NCI-H82 treated with DMSO at 0.1 percent for 48 hours (cell line): ENCODE measurements at regions not wholly inside any gene's neighbourhood (a gene's known extent, or its start where the extent isn't known, plus 50 kb on each side); places are given as distances from the start of the nearest gene placed in this dataset.
"Not testable (repeated sequence)": the region's sequence is repeated elsewhere in the genome, so short reads cannot be mapped to it uniquely, and the experiment has no call there.

Experiments used
- DNase-seq: peaks from one replicate; lab custom pipeline; 2025; ENCODE audit not compliant: unreplicated experiment; lab: John Stamatoyannopoulos, UW

DNA sequence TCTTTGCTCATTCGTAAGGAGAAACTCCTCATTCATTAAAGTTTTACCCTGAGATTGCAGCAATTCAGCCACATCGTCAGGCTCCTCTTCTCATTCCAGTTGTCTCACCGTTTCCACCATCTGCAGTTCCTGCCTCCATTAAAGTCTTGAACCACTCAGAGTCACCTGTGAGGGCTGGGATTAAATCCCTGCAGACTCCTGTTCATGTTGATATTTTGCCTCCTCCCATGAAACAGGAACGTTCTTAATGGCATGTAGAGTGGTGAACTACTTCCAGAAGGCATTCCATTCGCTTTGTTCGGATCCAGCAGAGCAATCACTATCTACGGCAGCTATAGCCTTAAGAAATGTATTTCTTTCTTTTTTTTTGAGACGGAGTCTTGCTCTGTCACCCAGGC is 96.5 kb upstream of the FAM20C start:
- DNase-seq, result no peak

GRCh38 chr7:96861-97260 is 95.5 kb upstream of the FAM20C start:
- no peak for DNase-seq

DNA sequence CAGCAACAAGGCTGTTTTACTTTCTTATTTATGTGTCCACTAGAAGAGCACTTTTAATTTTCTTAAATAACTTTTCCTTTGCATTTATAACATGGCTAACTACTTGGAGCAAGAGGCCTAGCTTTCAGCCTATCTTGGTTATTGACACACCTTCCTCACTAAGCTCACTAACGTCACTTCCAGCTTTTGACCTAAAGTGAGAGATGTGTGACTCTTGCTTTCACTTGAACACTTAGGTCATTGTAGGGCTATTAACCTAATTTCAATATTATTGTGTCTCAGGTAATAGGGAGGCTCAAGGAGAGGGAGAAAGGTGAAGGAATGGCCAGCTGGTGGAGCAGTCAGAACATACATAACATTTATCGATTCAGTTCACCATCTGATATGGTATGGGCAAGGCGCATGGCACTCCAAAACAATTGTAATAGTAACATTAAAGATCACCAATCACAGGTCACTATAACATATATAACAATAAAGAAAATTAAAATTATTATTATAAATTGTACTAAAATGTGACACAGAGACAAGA is 95.0 kb upstream of the FAM20C start:
- DNase-seq, result no peak

DNA sequence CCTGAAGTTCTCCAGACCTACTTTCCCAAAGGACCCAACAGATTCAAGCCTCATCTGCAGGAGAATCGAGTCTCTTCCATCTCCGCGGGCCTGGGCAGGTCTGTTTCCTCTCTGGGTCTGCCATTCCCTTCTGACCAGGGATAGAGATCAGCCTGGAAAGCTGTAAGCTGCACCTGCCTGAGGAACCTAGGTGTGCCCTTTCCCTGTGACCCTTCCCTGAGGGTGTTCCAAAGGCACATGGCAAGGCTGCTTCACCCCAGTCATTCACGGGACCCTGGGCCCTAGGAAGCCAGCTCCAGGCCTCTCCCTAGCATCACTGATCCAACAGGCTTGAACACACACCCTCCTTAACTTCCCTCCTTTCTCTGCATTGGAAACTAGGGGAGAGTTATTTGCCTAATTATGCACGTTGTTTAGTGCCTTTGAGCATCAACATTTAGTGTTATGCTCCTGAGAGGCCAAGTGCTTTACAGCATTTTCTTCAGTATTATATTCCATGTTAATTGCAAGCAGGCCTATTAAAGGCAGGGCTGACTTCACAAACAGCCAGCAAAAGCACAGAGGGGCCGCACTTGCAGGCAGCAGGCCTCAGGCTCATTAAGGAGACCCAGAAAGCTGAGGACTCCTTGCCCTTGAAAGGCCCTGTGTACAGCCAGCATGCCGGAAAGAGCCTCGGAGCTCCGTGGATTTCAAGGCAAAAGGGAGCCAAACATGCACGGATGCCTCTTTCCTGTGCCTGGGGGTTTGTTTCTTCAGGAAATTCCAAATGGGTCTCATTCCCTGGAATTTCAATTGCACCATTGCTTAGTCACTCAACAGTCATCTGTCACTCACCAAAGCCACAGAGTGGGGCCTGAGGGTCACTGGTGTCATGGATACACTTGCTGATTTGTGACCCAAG is 91.0 kb upstream of the FAM20C start:
- DNase-seq, result no peak

GRCh38 chr7:102047-102711 is 90.2 kb upstream of the FAM20C start:
- DNase-seq, result no peak

- no peak for DNase-seq
Observed at GRCh38 chr7:102721-103120, 89.7 kb upstream of the FAM20C start.

DNA sequence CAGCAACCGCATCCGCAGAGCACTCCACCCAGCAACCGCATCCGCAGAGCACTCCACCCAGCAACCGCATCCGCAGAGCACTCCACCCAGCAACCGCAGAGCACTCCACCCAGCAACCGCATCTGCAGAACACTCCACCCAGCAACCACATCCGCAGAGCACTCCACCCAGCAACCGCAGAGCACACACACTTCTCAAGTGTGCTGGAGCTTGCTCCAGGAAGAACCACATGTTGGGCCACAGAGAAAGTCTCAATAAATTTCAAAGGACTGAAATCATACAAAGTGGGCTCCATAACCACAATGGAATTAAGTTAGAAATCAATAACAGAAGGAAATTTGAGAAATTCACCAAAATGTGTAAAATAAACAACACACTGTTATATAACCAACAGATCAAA is 88.4 kb upstream of the FAM20C start:
- DNase-seq, result not testable (repeated sequence)

DNA sequence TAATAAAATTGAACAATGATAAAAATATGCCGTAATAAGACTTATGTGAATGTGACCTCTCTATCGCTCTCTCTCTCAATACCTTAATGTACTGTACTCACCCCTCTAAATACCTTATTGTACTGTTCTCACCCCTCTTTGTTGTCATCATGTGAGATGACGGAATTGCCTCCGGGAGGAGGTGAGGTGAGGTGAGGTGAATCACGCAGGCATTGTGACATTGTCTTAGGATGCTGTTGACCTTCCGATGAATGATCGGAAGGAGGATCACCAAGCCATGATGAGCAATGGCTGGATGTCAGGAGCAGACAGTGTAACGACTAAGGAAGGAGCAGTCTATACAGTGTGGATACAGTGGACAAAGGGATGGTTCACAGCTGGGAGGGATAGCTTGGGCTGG is 87.4 kb upstream of the FAM20C start:
- no peak for DNase-seq

DNA sequence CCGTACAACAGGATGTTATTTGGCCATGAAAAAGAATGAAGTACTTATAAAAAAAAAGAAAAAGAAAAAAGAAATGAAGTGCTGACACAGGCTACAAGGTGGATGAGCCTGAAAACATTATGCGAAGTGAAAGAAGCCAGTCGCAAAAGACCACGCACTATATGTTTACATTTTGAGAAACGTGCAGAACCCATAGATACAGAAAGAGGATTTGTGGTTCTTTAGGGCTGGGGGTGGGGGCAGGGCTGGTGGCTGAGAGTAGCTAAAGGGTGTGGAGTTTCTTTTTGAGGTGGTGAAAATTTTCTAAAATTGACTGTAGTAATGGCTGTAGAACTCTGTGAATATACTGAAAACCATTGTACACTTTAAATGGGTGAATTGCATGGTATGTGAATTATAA is 86.0 kb upstream of the FAM20C start:
- no peak for DNase-seq

DNA sequence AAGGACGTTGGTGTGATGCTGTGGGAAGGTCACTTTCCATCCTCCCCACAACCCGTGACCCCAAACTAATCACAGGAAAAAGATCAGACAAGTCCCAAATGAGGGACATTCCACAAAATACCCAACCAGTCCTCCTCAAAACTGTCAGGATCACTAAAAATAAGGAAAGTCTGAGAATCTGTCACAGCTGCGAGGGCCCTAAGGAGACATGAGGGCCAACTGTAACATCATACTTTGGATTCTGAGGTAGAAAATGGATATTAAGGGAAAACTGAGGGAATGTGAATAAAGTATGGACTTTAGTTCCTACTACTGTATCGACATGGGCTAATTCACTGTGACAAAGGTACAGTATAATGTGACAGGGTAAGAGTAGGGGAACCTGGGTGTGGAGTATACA is 85.1 kb upstream of the FAM20C start:
- DNase-seq, result no peak

DNA sequence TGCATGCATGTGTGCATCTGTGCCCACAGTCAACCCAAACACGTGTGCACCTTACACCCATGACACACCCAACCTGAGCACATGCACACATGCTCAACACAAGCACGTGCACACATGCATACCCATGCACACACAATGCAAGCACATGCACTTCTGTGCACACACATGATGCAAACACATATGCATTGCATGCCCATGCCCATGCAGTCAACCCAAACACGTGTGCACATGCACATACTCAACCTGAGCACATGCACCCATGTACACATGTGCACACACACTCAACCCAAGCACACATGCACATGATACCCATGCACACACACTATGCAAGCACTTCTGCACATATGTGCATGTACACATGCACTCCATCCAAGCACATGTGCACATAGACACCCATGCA is 84.5 kb upstream of the FAM20C start:
- no peak for DNase-seq

DNA sequence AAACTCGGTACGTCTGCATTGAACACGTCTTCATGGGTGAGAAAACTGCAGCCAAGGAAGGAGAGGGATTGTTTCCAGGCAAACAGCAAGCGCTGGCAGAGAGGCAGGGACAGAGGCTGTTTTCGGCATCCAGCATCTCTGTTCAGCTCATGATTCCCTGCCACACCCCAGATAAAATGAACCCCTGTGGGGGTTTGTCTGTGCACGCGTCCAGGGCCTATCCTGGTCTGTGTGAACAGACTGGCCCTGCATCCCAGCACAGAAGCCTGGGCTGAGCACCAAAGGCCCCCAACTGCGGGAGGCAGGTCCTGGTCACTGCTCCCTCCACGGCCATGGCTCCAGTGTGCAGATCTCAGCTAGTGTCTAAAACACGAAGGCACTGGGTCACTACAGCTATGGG is 83.3 kb upstream of the FAM20C start:
- no peak for DNase-seq

GRCh38 chr7:109898-110556 is 82.3 kb upstream of the FAM20C start:
- no peak for DNase-seq

DNA sequence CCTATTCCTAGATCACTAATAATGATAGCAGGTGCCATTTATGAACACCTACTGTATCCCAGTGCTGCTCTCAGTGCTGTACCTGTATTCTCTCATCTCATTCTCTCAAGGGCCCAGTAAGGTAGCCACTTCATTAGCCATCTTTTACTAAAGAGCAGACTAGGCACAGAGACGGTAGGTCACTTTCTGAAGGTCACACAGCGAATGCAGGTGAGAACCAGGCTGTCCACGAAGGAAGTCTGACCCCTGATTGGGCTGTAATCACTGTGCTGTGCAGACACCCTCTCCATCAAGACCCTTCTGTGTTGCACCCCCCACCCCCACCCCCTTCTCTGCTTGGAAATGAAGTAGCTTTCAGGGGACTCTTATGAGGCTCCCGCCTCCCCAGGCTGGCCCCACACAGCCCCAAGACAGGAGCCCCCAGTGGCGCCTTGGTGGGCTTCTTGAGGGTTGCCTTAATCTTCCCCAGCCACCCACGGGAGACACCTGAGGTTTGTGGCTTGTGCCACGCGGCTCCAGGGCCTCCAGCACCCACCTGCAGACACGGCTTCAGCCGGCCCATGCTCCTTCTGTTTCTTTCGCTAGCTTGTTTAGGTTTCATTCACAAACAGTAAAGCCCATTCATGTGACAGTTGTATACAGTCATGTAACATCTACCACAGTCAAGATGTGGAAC is 81.7 kb upstream of the FAM20C start:
- no peak for DNase-seq

DNA sequence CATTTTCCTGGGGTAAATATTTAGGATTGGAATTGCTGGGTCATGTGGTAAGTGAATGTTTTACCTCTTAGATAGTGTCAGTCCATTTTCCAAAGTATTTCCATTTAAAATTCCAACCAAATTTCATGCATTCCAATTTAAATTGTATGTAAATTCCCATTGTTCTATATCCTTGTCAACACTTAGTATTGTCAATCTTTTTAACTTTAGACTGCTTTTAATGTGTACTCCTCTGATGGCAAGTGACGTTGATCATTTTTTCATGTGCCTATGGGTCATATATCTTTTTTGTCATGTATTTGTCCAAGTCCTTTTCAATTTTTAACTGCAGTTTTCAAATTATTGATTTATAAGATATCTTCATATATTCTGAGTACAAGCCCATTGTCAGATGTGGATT is 80.8 kb upstream of the FAM20C start:
- no peak for DNase-seq

- no peak for DNase-seq
Observed at GRCh38 chr7:112881-113280, 79.5 kb upstream of the FAM20C start.

DNA sequence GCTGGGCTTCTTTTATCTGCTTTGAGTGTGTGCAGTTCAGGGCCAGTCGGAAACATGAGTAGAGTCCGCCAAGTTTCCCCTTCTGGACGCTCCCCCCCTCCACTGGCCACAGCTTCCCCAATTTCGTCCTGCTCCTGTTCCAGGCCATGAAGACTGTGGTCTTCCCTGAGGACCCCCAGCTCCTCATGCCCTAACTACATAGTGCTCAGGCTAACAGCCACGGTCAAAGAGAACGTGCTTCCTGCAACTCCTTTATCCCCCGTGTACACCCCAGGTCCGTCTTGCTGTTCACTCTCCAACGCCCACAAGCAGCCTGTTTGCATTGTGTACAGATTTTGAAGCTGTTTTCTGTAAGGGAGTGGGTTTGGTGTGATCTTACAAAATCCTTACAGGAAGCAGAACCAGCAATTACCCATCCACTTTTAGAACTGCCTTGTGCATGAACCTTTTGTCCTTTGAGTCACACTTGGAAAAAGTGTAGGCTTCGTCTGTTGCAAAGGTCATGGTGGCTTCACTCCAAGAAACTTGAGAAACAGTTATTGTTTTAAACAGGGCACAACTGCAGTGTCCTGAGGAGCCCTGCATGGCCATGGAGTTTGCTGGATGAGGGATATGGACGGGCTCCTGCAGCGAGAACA is 77.0 kb upstream of the FAM20C start:
- DNase-seq, result no peak

GRCh38 chr7:116188-116981 is 76.0 kb upstream of the FAM20C start:
- no peak for DNase-seq

- no peak for DNase-seq
Observed at GRCh38 chr7:117836-118614, 74.3 kb upstream of the FAM20C start.
